Small intestine (tissue), 7 donors: ENCODE measurements at regions not wholly inside any gene's neighbourhood (a gene's known extent, or its start where the extent isn't known, plus 50 kb on each side); places are given as distances from the start of the nearest gene placed in this dataset.
"Not testable (repeated sequence)": the region's sequence is repeated elsewhere in the genome, so short reads cannot be mapped to it uniquely, and the experiment has no call there.

ENCODE experiments used
- DNase-seq, 2 donors: peaks; one replicate each; pipeline versions ENCODE4 v3.0.0 to v3.0.0-alpha.2; 2013
- FAIRE-seq: peaks from 2 replicates; lab custom pipeline; 2012; peaks lifted over from hg19 to GRCh38; lab: Jason Lieb, UNC
- H3K27ac ChIP-seq, 3 donors: one replicate each; pipeline ENCODE4 v1.5.1; 2013; ENCODE audit warnings: low read length in 2 of 3, mild to moderate bottlenecking in 2 of 3, control low read depth in 1 of 3, inconsistent platforms in 1 of 3, low read depth in 1 of 3, moderate library complexity in 1 of 3
- H3K27me3 ChIP-seq, 3 donors: one replicate each; pipeline ENCODE4 v1.6.1; 2013; ENCODE audit warnings: low read length in 3 of 3, inconsistent platforms in 1 of 3; ENCODE audit not compliant: control insufficient read depth in 3 of 3, insufficient read depth in 3 of 3
- H3K36me3 ChIP-seq, 3 donors: one replicate each; pipeline ENCODE4 v1.6.1; 2013; ENCODE audit warnings: low read length in 3 of 3, inconsistent platforms in 1 of 3, low read depth in 1 of 3, mild to moderate bottlenecking in 1 of 3, moderate library complexity in 1 of 3; ENCODE audit not compliant: control insufficient read depth in 3 of 3, insufficient read depth in 2 of 3
- H3K4me1 ChIP-seq, 3 donors: one replicate each; pipeline ENCODE4 v1.6.1; 2013; ENCODE audit warnings: low read length in 2 of 3, inconsistent platforms in 1 of 3, low read depth in 1 of 3, mild to moderate bottlenecking in 1 of 3, moderate library complexity in 1 of 3; ENCODE audit not compliant: control insufficient read depth in 3 of 3, insufficient read depth in 2 of 3
- H3K4me3 ChIP-seq, 3 donors: one replicate each; pipeline ENCODE4 v1.5.1; 2013; ENCODE audit warnings: low read length in 3 of 3, control low read depth in 1 of 3, inconsistent platforms in 1 of 3, low read depth in 1 of 3, mild to moderate bottlenecking in 1 of 3, moderate library complexity in 1 of 3
- H3K9me3 ChIP-seq, 2 donors: one replicate each; pipeline ENCODE4 v1.6.1; 2013; ENCODE audit warnings: low read depth in 1 of 2, low read length in 1 of 2; ENCODE audit not compliant: control insufficient read depth in 2 of 2, insufficient read depth in 1 of 2
- WGBS, 3 donors: extraction: QIAGEN DNeasy Blood & Tissue Kit; methylation state at CpG; one replicate each; pipeline ENCODE4 v1.1.7; 2013; 5-methylcytosine and 5-hydroxymethylcytosine counted together
- donor health status: healthy with polysubstance abuse.
- donor health status: control.
- donor health status: control.
- donor health status: Bipolar disorder and iron deficiency.
- donor health status: healthy.

- 68 to 73% (median 70%) methylated on average over 6 of the region's 6 CpGs for WGBS, 3 donors
- no peaks in the 10 kb centered on the region for H3K4me1 ChIP-seq
- H3K36me3 ChIP-seq: no peaks in the 10 kb centered on the region
- H3K27me3 ChIP-seq: no peaks in the 10 kb centered on the region
- H3K27ac ChIP-seq: no peak overlapping the region
- H3K4me3 ChIP-seq: no peak overlapping the region
- no peaks in the 10 kb centered on the region for H3K9me3 ChIP-seq
- DNase-seq: no peak
- FAIRE-seq: no peak
Observed at GRCh38 chr15:62868507-62868906, 174.0 kb upstream of the TPM1 start.

- FAIRE-seq (no peak), DNase-seq (no peak)
- Histone ChIP-seq H3K36me3 (no peaks in the 10 kb centered on the region), H3K4me3 (no peak overlapping the region), H3K4me1 (no peaks in the 10 kb centered on the region), H3K27me3 (no peaks in the 10 kb centered on the region), H3K9me3 (no peaks in the 10 kb centered on the region), H3K27ac (no peak overlapping the region)
- 93 to 97% (median 96%) methylated on average over 2 of the region's 2 CpGs for WGBS, 3 donors
Observed at GRCh38 chr15:62869116-62869515, 173.4 kb upstream of the TPM1 start.

GRCh38 chr15:62870216-62870615 is 172.3 kb upstream of the TPM1 start:
- no peak overlapping the region for H3K4me3 ChIP-seq
- H3K27me3 ChIP-seq: no peaks in the 10 kb centered on the region
- no peaks in the 10 kb centered on the region for H3K4me1 ChIP-seq
- H3K9me3 ChIP-seq: no peaks in the 10 kb centered on the region
- peak in 1 of 2 donors; percentile 34 for DNase-seq
- WGBS, 3 donors: 14 to 59% (median 34%) methylated on average over 2 of the region's 2 CpGs
- FAIRE-seq: no peak
- H3K27ac ChIP-seq: no peak overlapping the region
- H3K36me3 ChIP-seq: no peaks in the 10 kb centered on the region

- FAIRE-seq, H3K27ac ChIP-seq, H3K9me3 ChIP-seq, DNase-seq, H3K27me3 ChIP-seq, H3K4me3 ChIP-seq, H3K4me1 ChIP-seq, H3K36me3 ChIP-seq: not testable (repeated sequence)
- WGBS, 3 donors: 58 to 92% (median 65%) methylated on average over 3 of the region's 3 CpGs
Observed at GRCh38 chr15:62870701-62871100, 171.8 kb upstream of the TPM1 start.

GRCh38 chr15:62873203-62873602 is 169.3 kb upstream of the TPM1 start:
- H3K4me3 ChIP-seq: no peak overlapping the region
- FAIRE-seq (no peak), DNase-seq (no peak)
- no peaks in the 10 kb centered on the region for H3K9me3 ChIP-seq
- H3K36me3 ChIP-seq: no peaks in the 10 kb centered on the region
- H3K27ac ChIP-seq: no peak overlapping the region
- no peaks in the 10 kb centered on the region for H3K4me1 ChIP-seq
- 89 to 91% (median 89%) methylated on average over 5 of the region's 5 CpGs for WGBS, 3 donors
- H3K27me3 ChIP-seq: no peaks in the 10 kb centered on the region

GRCh38 chr15:62874064-62874463 is 168.5 kb upstream of the TPM1 start:
- Histone ChIP-seq H3K4me1 (no peaks in the 10 kb centered on the region), H3K27ac (no peak overlapping the region), H3K9me3 (no peaks in the 10 kb centered on the region), H3K27me3 (no peaks in the 10 kb centered on the region), H3K4me3 (no peak overlapping the region), H3K36me3 (no peaks in the 10 kb centered on the region)
- 39 to 77% (median 42%) methylated on average over 3 of the region's 3 CpGs for whole genome bisulfite sequencing, 3 donors
- peak in 1 of 2 donors; percentile 31 for DNase-seq
- FAIRE-seq: no peak

- DNase-seq: no peak
- no peak for FAIRE-seq
- no peaks in the 10 kb centered on the region for H3K9me3 ChIP-seq
- H3K27ac ChIP-seq: peak overlapping the region in 1 of 3 donors; percentile 25
- H3K36me3 ChIP-seq: no peaks in the 10 kb centered on the region
- WGBS, 3 donors: 76 to 93% (median 85%) methylated on average over 13 of the region's 13 CpGs
- no peak overlapping the region for H3K4me3 ChIP-seq
- H3K27me3 ChIP-seq: no peaks in the 10 kb centered on the region
- no peaks in the 10 kb centered on the region for H3K4me1 ChIP-seq
Observed at GRCh38 chr15:62874959-62875625, 167.5 kb upstream of the TPM1 start.

GRCh38 chr15:62875626-62876021 is 166.9 kb upstream of the TPM1 start:
- Histone ChIP-seq H3K27ac (peak overlapping the region in 1 of 3 donors; percentile 15), H3K9me3 (no peaks in the 10 kb centered on the region), H3K4me1 (no peaks in the 10 kb centered on the region), H3K27me3 (no peaks in the 10 kb centered on the region), H3K4me3 (no peak overlapping the region), H3K36me3 (no peaks in the 10 kb centered on the region)
- WGBS, 3 donors: 82 to 87% (median 84%) methylated on average over 4 of the region's 4 CpGs
- DNase-seq (no peak), FAIRE-seq (no peak)
